Endothelial cell (in vitro differentiated cells): ENCODE measurements at regions not wholly inside any gene's neighbourhood (a gene's known extent, or its start where the extent isn't known, plus 50 kb on each side); places are given as distances from the start of the nearest gene placed in this dataset.

Experiments
- DNase-seq: peaks from one replicate; pipeline ENCODE4 v3.0.0; 2021; ENCODE audit warnings: low spot score
- H3K27ac Mint-ChIP-seq: one replicate; pipeline ENCODE4 v1.8.0; 2021; ENCODE audit warnings: mixed read lengths, inconsistent platforms; ENCODE audit not compliant: unreplicated experiment
- H3K27me3 Mint-ChIP-seq: one replicate; pipeline ENCODE4 v1.8.0; 2021; ENCODE audit warnings: mild to moderate bottlenecking, moderate library complexity, mixed read lengths, inconsistent platforms; ENCODE audit not compliant: unreplicated experiment
- H3K36me3 Mint-ChIP-seq: one replicate; pipeline ENCODE4 v1.8.0; 2021; ENCODE audit warnings: mild to moderate bottlenecking, low read depth, mixed read lengths, inconsistent platforms; ENCODE audit not compliant: unreplicated experiment
- H3K4me1 Mint-ChIP-seq: one replicate; pipeline ENCODE4 v1.8.0; 2021; ENCODE audit warnings: mild to moderate bottlenecking, mixed read lengths, inconsistent platforms; ENCODE audit not compliant: unreplicated experiment
- H3K4me3 Mint-ChIP-seq: one replicate; pipeline ENCODE4 v1.8.0; 2021; ENCODE audit warnings: mild to moderate bottlenecking, mixed read lengths, inconsistent platforms; ENCODE audit not compliant: unreplicated experiment
- H3K9me3 Mint-ChIP-seq: one replicate; pipeline ENCODE4 v1.8.0; 2021; ENCODE audit warnings: mixed read lengths, inconsistent platforms; ENCODE audit not compliant: unreplicated experiment
- TF ChIP-seq, protein P1 (sequence below): fragments of 200-600 bp; sonication (generic); IDR thresholded peaks from one replicate; pipeline ENCODE4 v1.5.0; 2021; ENCODE audit warnings: antibody characterized with exemption; ENCODE audit not compliant: unreplicated experiment

DNA sequence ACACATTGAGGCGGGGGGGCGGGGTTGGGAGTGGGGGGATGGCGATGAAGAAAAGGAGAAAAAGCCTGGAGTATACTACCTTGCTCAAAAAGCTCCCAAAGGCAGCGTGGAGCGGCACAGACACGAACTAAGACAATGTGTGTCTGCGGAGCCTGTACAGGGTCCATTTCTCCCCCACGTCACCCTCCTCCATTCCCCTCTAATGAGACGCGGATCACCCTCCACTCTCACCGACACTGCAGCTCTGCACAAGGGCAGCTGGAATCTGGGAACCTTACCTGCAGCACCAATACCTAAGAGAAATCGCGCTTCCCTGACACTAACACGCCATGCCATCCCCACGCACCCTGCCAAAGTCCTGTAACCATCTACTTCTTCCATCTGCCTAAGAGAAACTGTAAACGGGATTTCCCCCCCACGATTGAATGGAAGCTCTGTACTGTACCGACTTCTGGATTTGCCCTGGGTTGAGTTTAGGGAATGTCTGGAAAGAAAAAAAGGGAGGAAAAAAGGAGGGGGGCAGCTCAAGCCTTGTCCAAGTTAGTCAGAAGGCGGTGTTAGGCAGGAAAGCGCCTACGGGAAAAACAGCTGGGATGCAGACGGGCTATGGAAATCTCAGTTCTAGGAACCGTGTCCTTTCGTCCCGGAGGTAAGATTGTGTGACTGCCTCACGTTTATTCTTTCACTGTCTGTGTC lies 125.7 kb upstream of the C11orf58 start:
- Mint-ChIP-seq H3K4me3 (peak overlapping the region; percentile 89), H3K9me3 (no peaks in the 10 kb centered on the region), H3K36me3 (no peaks in the 10 kb centered on the region), H3K27me3 (peaks cover 15% of the 10 kb centered on the region), H3K27ac (no peak overlapping the region), H3K4me1 (peaks cover 35% of the 10 kb centered on the region)
- peak; percentile 20 for DNase-seq
- TF ChIP-seq, protein P1, sequence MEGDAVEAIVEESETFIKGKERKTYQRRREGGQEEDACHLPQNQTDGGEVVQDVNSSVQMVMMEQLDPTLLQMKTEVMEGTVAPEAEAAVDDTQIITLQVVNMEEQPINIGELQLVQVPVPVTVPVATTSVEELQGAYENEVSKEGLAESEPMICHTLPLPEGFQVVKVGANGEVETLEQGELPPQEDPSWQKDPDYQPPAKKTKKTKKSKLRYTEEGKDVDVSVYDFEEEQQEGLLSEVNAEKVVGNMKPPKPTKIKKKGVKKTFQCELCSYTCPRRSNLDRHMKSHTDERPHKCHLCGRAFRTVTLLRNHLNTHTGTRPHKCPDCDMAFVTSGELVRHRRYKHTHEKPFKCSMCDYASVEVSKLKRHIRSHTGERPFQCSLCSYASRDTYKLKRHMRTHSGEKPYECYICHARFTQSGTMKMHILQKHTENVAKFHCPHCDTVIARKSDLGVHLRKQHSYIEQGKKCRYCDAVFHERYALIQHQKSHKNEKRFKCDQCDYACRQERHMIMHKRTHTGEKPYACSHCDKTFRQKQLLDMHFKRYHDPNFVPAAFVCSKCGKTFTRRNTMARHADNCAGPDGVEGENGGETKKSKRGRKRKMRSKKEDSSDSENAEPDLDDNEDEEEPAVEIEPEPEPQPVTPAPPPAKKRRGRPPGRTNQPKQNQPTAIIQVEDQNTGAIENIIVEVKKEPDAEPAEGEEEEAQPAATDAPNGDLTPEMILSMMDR: no peak

DNA sequence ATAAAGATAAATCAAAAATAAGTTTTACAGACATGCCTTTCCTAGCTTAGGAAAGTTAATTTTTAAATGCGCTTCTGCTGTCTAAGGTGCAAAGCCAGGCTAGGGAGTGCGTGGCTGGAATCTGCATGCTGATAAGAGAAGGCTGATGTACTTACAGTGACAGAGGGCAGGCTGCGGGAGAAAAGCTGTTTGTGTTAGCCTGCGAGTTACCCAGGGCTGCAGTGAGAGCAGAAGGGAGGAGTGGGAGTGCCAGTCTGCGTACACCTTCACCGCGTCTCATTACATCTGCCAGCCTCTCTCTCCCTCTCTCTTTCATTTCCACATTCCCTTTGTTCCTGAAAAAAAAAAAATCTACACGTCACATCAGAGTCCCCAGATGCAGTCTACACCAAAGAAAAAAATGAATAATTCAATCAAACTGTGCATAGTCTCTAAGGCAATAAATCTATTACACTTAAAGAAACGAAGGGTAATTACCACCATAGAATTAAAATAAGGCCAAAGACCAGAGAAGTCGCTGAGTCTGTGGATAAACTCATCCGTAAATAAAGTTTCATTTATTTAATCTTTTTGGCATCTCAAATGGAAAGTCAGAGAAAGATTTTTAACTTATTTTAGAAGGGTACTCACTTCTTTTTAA lies 126.4 kb upstream of the C11orf58 start:
- Mint-ChIP-seq H3K36me3 (no peaks in the 10 kb centered on the region), H3K27me3 (peaks cover 15% of the 10 kb centered on the region), H3K27ac (no peak overlapping the region), H3K4me3 (peak overlapping the region; percentile 74), H3K4me1 (peaks cover 35% of the 10 kb centered on the region), H3K9me3 (no peaks in the 10 kb centered on the region)
- TF ChIP-seq, protein P1: no peak
- DNase-seq: no peak

DNA sequence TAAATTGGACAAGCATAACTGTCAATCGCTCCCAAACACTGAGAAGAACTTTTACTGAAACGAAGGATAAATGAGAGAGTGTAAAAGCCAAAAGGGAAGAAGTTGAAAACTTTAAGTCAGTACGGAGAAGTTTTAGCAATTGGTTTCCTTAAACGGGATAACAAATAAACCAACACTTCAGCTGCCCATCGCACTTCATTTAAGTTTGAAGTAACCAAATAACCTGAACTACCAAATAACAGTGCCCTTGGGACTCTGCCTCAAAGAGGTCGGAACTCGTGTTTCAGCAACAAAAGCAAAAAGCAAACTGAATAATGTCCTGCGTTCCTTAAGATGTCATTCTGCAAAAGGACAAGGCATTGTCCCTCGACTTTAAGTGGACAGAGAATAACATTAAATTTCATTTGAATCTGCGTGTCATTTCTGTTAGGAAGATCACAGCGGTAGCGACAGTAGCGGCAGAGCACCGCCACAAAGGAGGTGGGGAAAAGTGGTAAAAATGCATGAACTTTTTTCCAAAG lies 127.0 kb upstream of the C11orf58 start:
- peaks cover 2% of the 10 kb centered on the region for H3K36me3 Mint-ChIP-seq
- no peak for DNase-seq
- peak overlapping the region; percentile 8 for H3K4me3 Mint-ChIP-seq
- TF ChIP-seq, protein P1: no peak
- no peak overlapping the region for H3K27ac Mint-ChIP-seq
- H3K4me1 Mint-ChIP-seq: peaks cover 36% of the 10 kb centered on the region
- peaks cover 15% of the 10 kb centered on the region for H3K27me3 Mint-ChIP-seq
- H3K9me3 Mint-ChIP-seq: no peaks in the 10 kb centered on the region

DNA sequence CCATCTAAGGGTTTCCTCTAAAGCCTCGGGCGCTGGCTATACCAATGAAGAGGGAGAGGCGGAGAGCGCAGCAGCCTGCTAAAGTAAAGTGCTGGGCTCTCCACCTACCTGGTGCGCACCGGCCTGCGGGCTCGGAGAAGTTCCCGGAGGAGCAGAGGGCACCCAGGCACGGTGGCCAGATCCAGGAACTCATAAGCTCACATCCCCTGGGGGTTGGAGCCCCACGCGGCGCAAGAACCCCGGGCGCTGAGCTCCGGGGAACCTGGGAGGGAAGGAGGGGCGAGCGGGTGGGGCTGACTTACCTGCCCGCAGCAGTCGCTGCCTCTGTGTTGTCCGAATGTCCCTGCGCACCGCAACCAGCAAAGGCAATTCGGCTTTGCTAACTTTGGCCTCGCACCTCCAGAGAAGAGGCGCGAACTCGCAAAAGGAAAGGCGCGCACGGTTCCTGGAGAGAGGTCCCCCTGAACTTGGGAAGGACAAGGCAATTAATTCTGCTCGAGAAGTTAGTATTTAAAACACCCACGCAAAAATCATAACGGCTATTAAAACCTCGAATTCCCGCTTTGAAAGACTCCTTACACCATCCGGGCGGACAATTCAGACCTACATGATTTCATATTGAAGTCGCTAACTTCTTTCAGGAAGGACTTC lies 127.6 kb upstream of the C11orf58 start:
- no peak overlapping the region for H3K27ac Mint-ChIP-seq
- DNase-seq: no peak
- TF ChIP-seq, protein P1: no peak
- peaks cover 41% of the 10 kb centered on the region for H3K4me1 Mint-ChIP-seq
- peaks cover 6% of the 10 kb centered on the region for H3K36me3 Mint-ChIP-seq
- no peaks in the 10 kb centered on the region for H3K9me3 Mint-ChIP-seq
- peaks cover 20% of the 10 kb centered on the region for H3K27me3 Mint-ChIP-seq
- H3K4me3 Mint-ChIP-seq: peak overlapping the region; percentile 8
